ENCODE measurements at regions not wholly inside any gene's neighbourhood (a gene's known extent, or its start where the extent isn't known, plus 50 kb on each side); places are given as distances from the start of the nearest gene placed in this dataset.

DNA sequence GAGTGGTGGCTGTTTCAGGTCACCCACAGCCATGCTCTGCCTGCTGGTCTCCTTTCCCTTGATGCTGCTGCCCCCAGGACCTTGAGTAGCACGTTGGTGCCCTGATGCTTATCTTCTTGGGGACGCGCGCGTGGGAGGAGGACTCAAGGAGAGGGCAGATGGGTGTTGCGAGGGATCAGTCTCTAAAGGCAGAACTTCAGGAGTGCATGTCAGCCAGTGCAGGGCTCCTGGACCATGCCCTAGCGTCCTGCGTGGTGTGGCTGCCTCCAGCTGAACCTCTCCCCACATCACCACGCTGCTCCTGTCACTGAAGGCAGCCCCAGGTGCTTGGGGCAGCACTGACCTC is 62.5 kb upstream of the GLI2 start:
- no peak for TF ChIP-seq CTCF (IDR thresholded peaks at IDR 0.05)
- no peak for TF ChIP-seq POLR2A (IDR thresholded peaks at IDR 0.05)
- TF ChIP-seq POLR2AphosphoS5 (IDR thresholded peaks at IDR 0.05), result no peak
